ENCODE measurements at regions not wholly inside any gene's neighbourhood (a gene's known extent, or its start where the extent isn't known, plus 50 kb on each side); places are given as distances from the start of the nearest gene placed in this dataset.
"Not testable (repeated sequence)": the region's sequence is repeated elsewhere in the genome, so short reads cannot be mapped to it uniquely, and the experiment has no call there.

- no peak overlapping the region for H3K4me3 ChIP-seq (replicated peaks in 1 of 2; ENCODE audit: low read depth in 1 of 2, low read length in 2 of 2)
- no peak for DNase-seq (ENCODE audit: low read depth, low spot score)
- H3K9me2 ChIP-seq (ENCODE audit: insufficient read depth): no peaks in the 10 kb centered on the region
- H3K79me2 ChIP-seq (ENCODE audit: insufficient read depth, low read length): no peaks in the 10 kb centered on the region
- no peaks in the 10 kb centered on the region for H3K27me3 ChIP-seq (ENCODE audit: insufficient read depth, low read length)
- H2AFZ ChIP-seq (ENCODE audit: low read depth, low read length, poor library complexity, severe bottlenecking): no peak overlapping the region
- intact Hi-C loops (cut with micrococcal nuclease): no loop called here
- ChIA-PET RAD21 (ENCODE audit: low non-redundant PET in 1 of 2, low total read pairs in 2 of 2, uncharacterized antibody in 2 of 2, unreplicated experiment in 2 of 2) (no interaction called here), POLR2A (no interaction called here), CTCF (no interaction called here)
- H3K9me3 ChIP-seq (ENCODE audit: control insufficient read depth in 1 of 2, insufficient read depth in 1 of 2, low read depth in 1 of 2, low read length in 2 of 2): no peaks in the 10 kb centered on the region
- no peak overlapping the region for H3K27ac ChIP-seq (ENCODE audit: low read depth, low read length)
- H3K36me3 ChIP-seq (ENCODE audit: control insufficient read depth in 1 of 2, insufficient read depth in 2 of 2, low read length in 2 of 2): no peaks in the 10 kb centered on the region
- H3K9ac ChIP-seq (ENCODE audit: low read length): no peak overlapping the region
- TF ChIP-seq, protein P1, sequence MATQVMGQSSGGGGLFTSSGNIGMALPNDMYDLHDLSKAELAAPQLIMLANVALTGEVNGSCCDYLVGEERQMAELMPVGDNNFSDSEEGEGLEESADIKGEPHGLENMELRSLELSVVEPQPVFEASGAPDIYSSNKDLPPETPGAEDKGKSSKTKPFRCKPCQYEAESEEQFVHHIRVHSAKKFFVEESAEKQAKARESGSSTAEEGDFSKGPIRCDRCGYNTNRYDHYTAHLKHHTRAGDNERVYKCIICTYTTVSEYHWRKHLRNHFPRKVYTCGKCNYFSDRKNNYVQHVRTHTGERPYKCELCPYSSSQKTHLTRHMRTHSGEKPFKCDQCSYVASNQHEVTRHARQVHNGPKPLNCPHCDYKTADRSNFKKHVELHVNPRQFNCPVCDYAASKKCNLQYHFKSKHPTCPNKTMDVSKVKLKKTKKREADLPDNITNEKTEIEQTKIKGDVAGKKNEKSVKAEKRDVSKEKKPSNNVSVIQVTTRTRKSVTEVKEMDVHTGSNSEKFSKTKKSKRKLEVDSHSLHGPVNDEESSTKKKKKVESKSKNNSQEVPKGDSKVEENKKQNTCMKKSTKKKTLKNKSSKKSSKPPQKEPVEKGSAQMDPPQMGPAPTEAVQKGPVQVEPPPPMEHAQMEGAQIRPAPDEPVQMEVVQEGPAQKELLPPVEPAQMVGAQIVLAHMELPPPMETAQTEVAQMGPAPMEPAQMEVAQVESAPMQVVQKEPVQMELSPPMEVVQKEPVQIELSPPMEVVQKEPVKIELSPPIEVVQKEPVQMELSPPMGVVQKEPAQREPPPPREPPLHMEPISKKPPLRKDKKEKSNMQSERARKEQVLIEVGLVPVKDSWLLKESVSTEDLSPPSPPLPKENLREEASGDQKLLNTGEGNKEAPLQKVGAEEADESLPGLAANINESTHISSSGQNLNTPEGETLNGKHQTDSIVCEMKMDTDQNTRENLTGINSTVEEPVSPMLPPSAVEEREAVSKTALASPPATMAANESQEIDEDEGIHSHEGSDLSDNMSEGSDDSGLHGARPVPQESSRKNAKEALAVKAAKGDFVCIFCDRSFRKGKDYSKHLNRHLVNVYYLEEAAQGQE (IDR thresholded peaks at IDR 0.05; ENCODE audit: low read depth): no peak
- TF ChIP-seq TCF7L2 (IDR thresholded peaks at IDR 0.05; ENCODE audit: borderline replicate concordance, extremely low read depth, insufficient read depth, insufficient read length) (no peak), YY1 (IDR thresholded peaks at IDR 0.05; ENCODE audit: extremely low read depth, insufficient replicate concordance, low read depth, low read length) (no peak), FOSL1 (IDR thresholded peaks at IDR 0.05; ENCODE audit: low read depth) (no peak), SIN3A (IDR thresholded peaks at IDR 0.05; ENCODE audit: low read depth) (no peak), POLR2A (IDR thresholded peaks at IDR 0.05; ENCODE audit: borderline replicate concordance, extremely low read depth, insufficient read depth, insufficient read length) (no peak), ZFX (IDR thresholded peaks at IDR 0.05) (no peak), POLR2AphosphoS5 (IDR thresholded peaks at IDR 0.05; ENCODE audit: low read depth, low read length) (no peak), EZH2phosphoT487 (IDR thresholded peaks at IDR 0.05; ENCODE audit: borderline replicate concordance) (no peak), ZBTB33 (IDR thresholded peaks at IDR 0.05; ENCODE audit: extremely low read depth, insufficient replicate concordance, low read length) (no peak), EZH2 (IDR thresholded peaks at IDR 0.05) (no peak), ELF1 (IDR thresholded peaks at IDR 0.05; ENCODE audit: borderline replicate concordance, low read depth) (no peak), EGR1 (IDR thresholded peaks at IDR 0.05; ENCODE audit: low read depth) (no peak), JUND (IDR thresholded peaks at IDR 0.05) (no peak)
- TF ChIP-seq, protein P2, sequence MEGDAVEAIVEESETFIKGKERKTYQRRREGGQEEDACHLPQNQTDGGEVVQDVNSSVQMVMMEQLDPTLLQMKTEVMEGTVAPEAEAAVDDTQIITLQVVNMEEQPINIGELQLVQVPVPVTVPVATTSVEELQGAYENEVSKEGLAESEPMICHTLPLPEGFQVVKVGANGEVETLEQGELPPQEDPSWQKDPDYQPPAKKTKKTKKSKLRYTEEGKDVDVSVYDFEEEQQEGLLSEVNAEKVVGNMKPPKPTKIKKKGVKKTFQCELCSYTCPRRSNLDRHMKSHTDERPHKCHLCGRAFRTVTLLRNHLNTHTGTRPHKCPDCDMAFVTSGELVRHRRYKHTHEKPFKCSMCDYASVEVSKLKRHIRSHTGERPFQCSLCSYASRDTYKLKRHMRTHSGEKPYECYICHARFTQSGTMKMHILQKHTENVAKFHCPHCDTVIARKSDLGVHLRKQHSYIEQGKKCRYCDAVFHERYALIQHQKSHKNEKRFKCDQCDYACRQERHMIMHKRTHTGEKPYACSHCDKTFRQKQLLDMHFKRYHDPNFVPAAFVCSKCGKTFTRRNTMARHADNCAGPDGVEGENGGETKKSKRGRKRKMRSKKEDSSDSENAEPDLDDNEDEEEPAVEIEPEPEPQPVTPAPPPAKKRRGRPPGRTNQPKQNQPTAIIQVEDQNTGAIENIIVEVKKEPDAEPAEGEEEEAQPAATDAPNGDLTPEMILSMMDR (IDR thresholded peaks at IDR 0.05 in 2 of 3, conservative IDR thresholded peaks at IDR 0.05 in 1 of 3; ENCODE audit: borderline replicate concordance in 1 of 3, insufficient read depth in 1 of 3, low read depth in 2 of 3, low read length in 2 of 3): no peak
- no peak for ATAC-seq
- H3K4me2 ChIP-seq (ENCODE audit: low read length): no peak overlapping the region
- BruUV-seq (replicated peaks): no TSS peak
- H4K20me1 ChIP-seq (ENCODE audit: insufficient read depth): no peaks in the 10 kb centered on the region
- no peaks in the 10 kb centered on the region for H3K4me1 ChIP-seq (ENCODE audit: control insufficient read depth in 1 of 2, insufficient read depth in 2 of 2, low read length in 2 of 2)
These were observed 589.3 kb downstream of the TFAP2A start for GRCh38 chr6:9825526-9825925.

GRCh38 chr6:9810727-9811126 is 604.1 kb downstream of the TFAP2A start:
- H3K36me3 ChIP-seq (ENCODE audit: control insufficient read depth in 1 of 2, insufficient read depth in 2 of 2, low read length in 2 of 2); H2AFZ ChIP-seq (ENCODE audit: low read depth, low read length, poor library complexity, severe bottlenecking); POLR2A ChIA-PET; H3K4me2 ChIP-seq (ENCODE audit: low read length); BruUV-seq (replicated peaks); DNase-seq (ENCODE audit: low read depth, low spot score); H3K9me2 ChIP-seq (ENCODE audit: insufficient read depth); CTCF ChIA-PET; H3K4me3 ChIP-seq (replicated peaks in 1 of 2; ENCODE audit: low read depth in 1 of 2, low read length in 2 of 2); intact Hi-C loops (cut with micrococcal nuclease); H3K79me2 ChIP-seq (ENCODE audit: insufficient read depth, low read length); ATAC-seq; RAD21 ChIA-PET (ENCODE audit: low non-redundant PET in 1 of 2, low total read pairs in 2 of 2, uncharacterized antibody in 2 of 2, unreplicated experiment in 2 of 2); H4K20me1 ChIP-seq (ENCODE audit: insufficient read depth); H3K4me1 ChIP-seq (ENCODE audit: control insufficient read depth in 1 of 2, insufficient read depth in 2 of 2, low read length in 2 of 2); H3K27me3 ChIP-seq (ENCODE audit: insufficient read depth, low read length); H3K9me3 ChIP-seq (ENCODE audit: control insufficient read depth in 1 of 2, insufficient read depth in 1 of 2, low read depth in 1 of 2, low read length in 2 of 2); H3K9ac ChIP-seq (ENCODE audit: low read length); H3K27ac ChIP-seq (ENCODE audit: low read depth, low read length): not testable (repeated sequence)
